Activated CD4-positive, alpha-beta memory T cell treated with anti-CD3 and anti-CD28 coated beads, Interleukin-2, amount 10 ng/mL, durations not matched to agents 7 days and 5 days (primary cell): ENCODE measurements at regions not wholly inside any gene's neighbourhood (a gene's known extent, or its start where the extent isn't known, plus 50 kb on each side); places are given as distances from the start of the nearest gene placed in this dataset.
"Not testable (repeated sequence)": the region's sequence is repeated elsewhere in the genome, so short reads cannot be mapped to it uniquely, and the experiment has no call there.

Experiments
- CTCF ChIA-PET: fragments of 350-600 bp; sonication (Branson Sonifier 250); formaldehyde crosslinking; loops from one replicate; lab custom pipeline; 2021; ENCODE audit warnings: antibody characterized with exemption, inconsistent platforms; lab: Charles Lee
- POLR2A ChIA-PET: fragments of 350-600 bp; sonication (Branson Sonifier 250); formaldehyde crosslinking; loops from one replicate; lab custom pipeline; 2021; ENCODE audit warnings: antibody characterized with exemption; lab: Charles Lee
- DNase-seq: peaks from one replicate; pipeline ENCODE4 v3.0.0-alpha.2; 2020
- H3K27ac Mint-ChIP-seq: one replicate; pipeline ENCODE4 v1.8.0; 2021; ENCODE audit warnings: mild to moderate bottlenecking, mixed read lengths
- H3K27me3 Mint-ChIP-seq: one replicate; pipeline ENCODE4 v1.8.0; 2021; ENCODE audit warnings: mixed read lengths
- H3K36me3 Mint-ChIP-seq: one replicate; pipeline ENCODE4 v1.8.0; 2021; ENCODE audit warnings: low read depth, mixed read lengths
- H3K4me1 Mint-ChIP-seq: one replicate; pipeline ENCODE4 v1.8.0; 2021; ENCODE audit warnings: mixed read lengths
- H3K4me3 Mint-ChIP-seq: one replicate; pipeline ENCODE4 v1.8.0; 2021; ENCODE audit warnings: mild to moderate bottlenecking, mixed read lengths
- H3K9me3 Mint-ChIP-seq: one replicate; pipeline ENCODE4 v1.8.0; 2021; ENCODE audit warnings: mixed read lengths

DNA sequence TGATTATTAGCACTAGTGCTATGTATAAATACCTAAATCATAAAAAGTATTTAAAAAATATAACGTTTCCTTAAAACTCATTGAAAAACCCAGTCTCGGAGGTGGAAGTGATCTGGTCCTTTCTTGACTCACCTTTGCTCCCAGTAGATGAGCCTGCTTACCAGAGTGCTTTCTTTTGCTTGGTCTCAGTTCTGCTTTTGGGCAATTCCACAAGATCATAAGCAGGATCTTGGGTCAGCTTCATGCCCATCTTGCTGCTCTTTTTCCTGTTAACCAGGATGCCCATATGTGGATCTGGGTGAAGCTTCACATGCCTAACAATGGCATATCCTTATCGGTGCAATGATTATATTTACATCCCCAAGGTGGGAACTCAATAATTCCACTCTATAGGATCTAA is 332.1 kb upstream of the FAM98A start:
- ChIA-PET CTCF (no interaction called here), POLR2A (no interaction called here)
- Mint-ChIP-seq H3K4me1 (peaks cover 2% of the 10 kb centered on the region), H3K9me3 (peaks cover 3% of the 10 kb centered on the region), H3K4me3 (no peak overlapping the region), H3K36me3 (no peaks in the 10 kb centered on the region), H3K27ac (no peak overlapping the region), H3K27me3 (no peaks in the 10 kb centered on the region)
- no peak for DNase-seq

DNA sequence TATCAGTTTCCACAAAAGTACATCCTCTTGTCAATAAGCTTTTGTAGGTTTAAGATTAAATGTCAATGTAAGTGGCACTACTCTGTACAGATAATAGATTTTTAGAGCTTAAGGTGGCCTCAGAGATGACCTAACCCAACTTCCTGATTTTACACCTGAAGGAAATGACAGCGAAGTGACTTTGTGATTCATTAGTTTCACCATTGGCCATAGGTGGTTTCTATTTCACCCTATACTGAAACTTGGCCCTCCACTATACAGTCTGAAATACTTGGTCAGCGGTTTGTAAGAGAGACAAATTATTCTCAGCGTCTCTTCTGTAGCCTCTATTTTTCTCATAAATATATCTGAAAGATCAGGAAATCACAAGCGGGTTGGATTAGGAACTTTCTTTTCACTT is 330.4 kb upstream of the FAM98A start:
- POLR2A ChIA-PET = no interaction called here
- H3K4me3 Mint-ChIP-seq = no peak overlapping the region
- DNase-seq = no peak
- H3K9me3 Mint-ChIP-seq = peaks cover 3% of the 10 kb centered on the region
- H3K4me1 Mint-ChIP-seq = peaks cover 2% of the 10 kb centered on the region
- CTCF ChIA-PET = interaction anchor here (0.6 kb wide), 1 partner anchor 72 kb away, joined by 3 read pairs; no protein-coding TSS in a partner anchor
- H3K27ac Mint-ChIP-seq = no peak overlapping the region
- H3K27me3 Mint-ChIP-seq = no peaks in the 10 kb centered on the region
- no peaks in the 10 kb centered on the region for H3K36me3 Mint-ChIP-seq

DNA sequence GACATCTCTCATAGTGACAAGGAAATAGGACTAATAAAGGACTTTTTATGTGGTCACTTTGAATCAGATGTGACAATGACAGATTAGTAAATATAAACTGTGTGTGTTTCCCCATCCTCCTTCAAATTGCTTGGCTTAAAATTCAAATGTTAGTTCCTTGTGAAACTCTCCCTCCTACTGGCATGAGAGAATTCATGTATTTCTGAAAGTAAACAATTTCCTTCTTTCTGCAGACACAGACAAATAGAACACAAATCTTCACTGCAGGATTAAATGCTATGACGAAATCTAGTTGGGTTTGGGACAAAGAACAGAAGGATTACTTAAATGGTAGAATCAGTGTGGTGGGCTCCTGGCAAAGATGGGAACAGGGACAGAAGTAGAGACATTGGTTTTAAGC is 328.7 kb upstream of the FAM98A start:
- CTCF ChIA-PET = no interaction called here
- H3K4me3 Mint-ChIP-seq = no peak overlapping the region
- H3K27me3 Mint-ChIP-seq = no peaks in the 10 kb centered on the region
- no peak for DNase-seq
- POLR2A ChIA-PET = no interaction called here
- no peaks in the 10 kb centered on the region for H3K36me3 Mint-ChIP-seq
- H3K27ac Mint-ChIP-seq = no peak overlapping the region
- H3K4me1 Mint-ChIP-seq = peaks cover 2% of the 10 kb centered on the region
- peaks cover 3% of the 10 kb centered on the region for H3K9me3 Mint-ChIP-seq

DNA sequence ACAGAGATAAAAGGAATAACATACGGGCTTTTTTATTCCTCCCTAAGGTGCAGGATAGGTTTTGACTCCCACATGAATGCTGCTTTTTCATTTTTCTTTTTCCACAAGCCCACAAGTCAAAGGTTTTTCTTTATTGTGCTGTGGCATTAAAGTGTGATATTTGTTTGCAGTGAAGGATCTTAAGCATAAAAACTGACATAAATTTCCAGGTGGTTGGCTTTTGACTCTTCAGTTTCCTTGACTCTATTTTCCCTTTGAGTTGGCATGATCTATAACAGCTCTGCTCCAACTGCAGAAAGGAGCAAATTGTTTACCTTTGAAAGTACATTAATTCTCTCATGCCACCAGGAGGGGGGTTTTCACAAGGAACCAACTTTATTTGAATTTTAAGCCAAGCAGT is 326.2 kb upstream of the FAM98A start:
- H3K9me3 Mint-ChIP-seq = peaks cover 3% of the 10 kb centered on the region
- no peak overlapping the region for H3K4me3 Mint-ChIP-seq
- DNase-seq = no peak
- H3K27me3 Mint-ChIP-seq = no peaks in the 10 kb centered on the region
- H3K4me1 Mint-ChIP-seq = peaks cover 2% of the 10 kb centered on the region
- no peak overlapping the region for H3K27ac Mint-ChIP-seq
- ChIA-PET POLR2A (no interaction called here), CTCF (interaction anchor here (1.2 kb wide), 1 partner anchor 20 kb away, joined by 3 read pairs; no protein-coding TSS in a partner anchor)
- no peaks in the 10 kb centered on the region for H3K36me3 Mint-ChIP-seq

DNA sequence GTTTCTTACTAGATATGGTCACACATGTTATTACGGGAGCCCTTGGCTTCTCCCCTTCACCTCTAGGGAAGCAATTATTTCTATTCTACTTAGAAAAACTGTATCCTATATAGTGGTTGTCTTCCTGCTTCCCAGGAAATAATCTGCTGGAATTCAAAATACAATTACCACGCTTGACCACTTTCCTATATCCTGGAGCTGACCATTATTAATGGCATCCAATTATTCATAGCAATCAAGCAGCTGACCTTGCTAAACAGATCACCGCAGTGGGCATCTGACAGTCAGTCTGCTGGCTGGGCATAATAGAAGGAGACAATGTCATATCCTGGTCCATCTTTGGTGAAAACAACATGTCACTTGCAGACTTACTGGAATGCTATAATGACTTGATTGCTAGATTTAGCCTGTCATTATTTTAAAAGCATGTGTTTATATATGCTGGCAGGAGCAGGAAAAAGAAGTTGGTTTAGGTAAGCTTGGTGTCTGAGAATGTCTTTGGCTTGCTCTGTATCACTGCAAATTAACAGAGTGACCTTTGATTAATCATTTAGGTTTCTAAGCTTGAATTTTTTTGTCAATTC is 325.6 kb upstream of the FAM98A start:
- CTCF ChIA-PET = interaction anchor here (1.2 kb wide), 1 partner anchor 19 kb away, joined by 3 read pairs; no protein-coding TSS in a partner anchor
- no peak overlapping the region for H3K4me3 Mint-ChIP-seq
- H3K4me1 Mint-ChIP-seq = peaks cover 2% of the 10 kb centered on the region
- no peaks in the 10 kb centered on the region for H3K27me3 Mint-ChIP-seq
- H3K36me3 Mint-ChIP-seq = no peaks in the 10 kb centered on the region
- H3K27ac Mint-ChIP-seq = no peak overlapping the region
- POLR2A ChIA-PET = no interaction called here
- DNase-seq = no peak
- peaks cover 3% of the 10 kb centered on the region for H3K9me3 Mint-ChIP-seq

DNA sequence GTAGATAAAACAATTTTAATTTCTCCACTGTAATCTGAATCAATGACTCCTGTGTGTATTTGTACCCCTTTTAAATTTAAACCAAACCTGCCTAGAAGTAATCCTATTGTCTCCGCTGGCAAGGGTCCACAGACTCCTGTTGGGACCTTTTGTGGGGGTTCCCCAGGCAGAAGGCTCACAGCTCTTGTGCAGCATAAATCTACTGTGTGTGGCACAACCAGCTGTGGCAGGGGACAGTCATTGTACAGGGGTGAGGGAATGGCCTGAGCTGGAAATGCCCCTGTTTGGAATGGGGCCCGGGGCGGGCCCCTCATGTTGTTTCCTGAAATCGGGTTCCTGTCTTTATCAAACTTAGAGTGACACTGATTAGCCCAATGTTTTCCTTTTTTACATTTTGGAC is 318.2 kb upstream of the FAM98A start:
- Mint-ChIP-seq H3K4me3 (no peak overlapping the region), H3K4me1 (no peaks in the 10 kb centered on the region), H3K27ac (no peak overlapping the region), H3K36me3 (no peaks in the 10 kb centered on the region), H3K27me3 (no peaks in the 10 kb centered on the region), H3K9me3 (peaks cover 7% of the 10 kb centered on the region)
- ChIA-PET CTCF (no interaction called here), POLR2A (no interaction called here)
- no peak for DNase-seq

DNA sequence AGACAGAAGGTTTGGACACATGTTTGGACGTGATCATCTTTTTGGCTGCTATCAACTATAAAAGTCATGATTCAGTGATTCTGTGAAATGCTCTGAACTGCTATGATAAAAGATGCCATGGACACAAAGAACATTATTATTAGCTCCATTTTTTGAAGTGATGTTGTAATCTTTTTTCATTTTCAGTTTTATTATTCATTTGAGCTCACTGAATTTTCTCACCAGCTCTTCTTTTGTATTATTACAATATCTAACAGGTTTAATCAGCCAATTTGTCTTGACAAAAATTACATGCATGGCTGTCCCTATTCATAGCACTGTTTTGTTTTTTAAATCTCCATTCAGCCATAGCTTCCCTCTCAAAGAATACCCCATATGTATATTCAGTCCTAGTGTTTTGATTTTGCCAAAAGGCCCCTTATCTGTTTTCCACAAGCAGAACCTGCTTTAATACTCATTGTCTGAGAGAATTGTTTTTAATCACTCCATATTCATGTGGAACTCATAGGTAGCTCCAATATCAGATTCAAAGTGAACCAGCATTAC is 314.0 kb upstream of the FAM98A start:
- ChIA-PET CTCF (no interaction called here), POLR2A (no interaction called here)
- Mint-ChIP-seq H3K4me1 (no peaks in the 10 kb centered on the region), H3K36me3 (no peaks in the 10 kb centered on the region), H3K9me3 (peaks cover 7% of the 10 kb centered on the region), H3K27me3 (no peaks in the 10 kb centered on the region), H3K4me3 (no peak overlapping the region), H3K27ac (no peak overlapping the region)
- DNase-seq = no peak

DNA sequence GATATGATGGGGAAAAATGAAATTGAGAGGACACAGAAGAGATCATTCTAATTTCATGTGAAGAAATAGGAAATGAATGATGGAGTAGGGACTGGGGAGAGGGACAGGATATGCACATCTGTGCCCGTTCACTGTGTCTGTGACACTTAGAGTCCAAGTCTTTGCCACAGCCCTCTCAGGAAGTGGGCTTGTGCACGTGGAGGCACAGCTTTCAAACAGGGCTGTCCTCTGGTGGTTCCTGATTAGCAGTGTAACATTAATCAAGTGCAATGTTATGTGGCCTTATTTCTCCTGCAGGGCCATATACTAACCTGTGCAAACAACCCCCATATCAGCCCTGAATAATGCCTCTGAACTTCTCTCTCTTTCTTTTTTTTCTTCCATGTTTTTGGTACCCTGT is 312.2 kb upstream of the FAM98A start:
- Mint-ChIP-seq H3K27ac (no peak overlapping the region), H3K27me3 (no peaks in the 10 kb centered on the region), H3K36me3 (no peaks in the 10 kb centered on the region), H3K4me1 (no peaks in the 10 kb centered on the region), H3K9me3 (peaks cover 7% of the 10 kb centered on the region), H3K4me3 (no peak overlapping the region)
- CTCF ChIA-PET = no interaction called here
- POLR2A ChIA-PET = no interaction called here
- no peak for DNase-seq

DNA sequence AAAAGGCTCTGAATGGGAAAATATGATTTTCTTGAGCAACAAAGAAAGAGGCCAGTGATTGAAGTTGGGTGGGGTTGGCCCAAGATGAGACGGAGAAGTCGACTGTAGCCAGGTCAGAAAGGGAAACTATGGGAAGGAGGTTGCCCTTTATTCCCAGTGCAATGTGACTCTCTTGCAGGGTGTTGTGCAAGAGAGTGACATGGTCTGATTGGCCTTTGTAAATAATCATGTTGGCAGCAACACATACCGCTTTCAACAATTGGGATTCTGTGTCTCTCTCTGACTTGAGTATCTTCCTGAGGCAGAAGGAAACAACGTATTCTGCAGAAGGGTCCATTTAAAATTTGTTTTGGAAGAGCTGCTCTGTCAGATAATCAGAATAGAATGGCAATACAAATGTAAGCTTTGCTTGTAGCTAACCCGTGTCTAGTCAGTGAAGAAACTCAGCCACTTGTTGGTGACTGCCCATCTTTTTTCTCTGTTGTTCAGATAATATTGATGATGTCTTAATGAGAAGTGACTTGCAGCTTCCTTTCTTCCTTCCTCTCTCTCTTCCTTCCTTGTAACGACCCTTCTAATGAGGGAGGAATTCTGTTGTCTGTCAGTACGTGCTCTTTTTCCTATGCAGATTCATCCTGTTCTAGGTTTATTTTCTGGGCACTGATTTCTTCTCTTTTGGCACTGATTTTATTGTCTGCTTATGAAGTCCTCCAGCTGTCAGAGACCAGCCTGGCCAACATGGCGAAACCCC is 311.0 kb upstream of the FAM98A start:
- Mint-ChIP-seq H3K4me1 (no peaks in the 10 kb centered on the region), H3K27me3 (no peaks in the 10 kb centered on the region), H3K27ac (no peak overlapping the region), H3K4me3 (no peak overlapping the region), H3K9me3 (peaks cover 7% of the 10 kb centered on the region), H3K36me3 (no peaks in the 10 kb centered on the region)
- ChIA-PET POLR2A (no interaction called here), CTCF (no interaction called here)
- no peak for DNase-seq

DNA sequence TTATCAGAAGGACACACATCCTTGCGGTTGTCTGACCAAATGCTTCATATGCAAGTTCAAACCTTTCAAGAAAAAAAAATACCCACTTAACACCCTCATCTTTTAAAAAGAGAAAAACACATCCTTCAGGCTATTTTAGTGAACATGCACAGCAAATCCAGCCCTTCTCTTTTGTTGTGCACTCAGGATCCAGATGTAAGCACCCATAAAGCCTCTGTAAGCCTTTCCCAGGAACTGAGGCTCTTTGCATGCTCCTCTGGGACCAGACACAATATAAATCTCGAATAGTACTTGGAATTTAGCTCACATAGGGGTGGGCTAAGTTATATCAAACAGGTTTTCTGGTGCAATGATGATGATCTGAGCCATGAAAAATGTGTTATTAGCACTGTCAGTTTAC is 308.8 kb upstream of the FAM98A start:
- ChIA-PET CTCF (no interaction called here), POLR2A (no interaction called here)
- no peak for DNase-seq
- Mint-ChIP-seq H3K4me3 (no peak overlapping the region), H3K36me3 (no peaks in the 10 kb centered on the region), H3K27me3 (no peaks in the 10 kb centered on the region), H3K27ac (no peak overlapping the region), H3K9me3 (peaks cover 9% of the 10 kb centered on the region), H3K4me1 (no peaks in the 10 kb centered on the region)

DNA sequence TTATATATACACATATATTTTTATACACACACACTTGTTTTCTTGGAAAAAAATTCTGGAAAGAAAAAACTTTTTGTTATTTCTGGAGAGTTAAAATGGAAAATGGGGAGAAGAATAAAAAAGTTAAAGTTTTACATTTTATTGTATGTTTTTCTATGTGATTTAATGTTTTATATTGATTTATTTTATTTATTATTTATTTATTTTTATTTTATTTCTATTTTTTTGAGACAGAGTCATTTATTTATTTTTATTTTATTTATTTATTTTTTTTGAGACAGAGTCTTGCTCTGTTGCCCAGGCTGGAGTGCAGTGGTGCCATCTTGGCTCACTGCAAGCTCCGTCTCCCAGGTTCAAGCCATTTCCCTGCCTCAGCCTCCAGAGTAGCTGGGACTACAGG is 307.0 kb upstream of the FAM98A start:
- H3K4me3 Mint-ChIP-seq, H3K4me1 Mint-ChIP-seq, POLR2A ChIA-PET, DNase-seq, H3K36me3 Mint-ChIP-seq, H3K27me3 Mint-ChIP-seq, H3K27ac Mint-ChIP-seq: not testable (repeated sequence)
- H3K9me3 Mint-ChIP-seq = peaks cover 12% of the 10 kb centered on the region
- CTCF ChIA-PET = interaction anchor here (1.0 kb wide), 1 partner anchor 19 kb away, joined by 3 read pairs; no protein-coding TSS in a partner anchor

DNA sequence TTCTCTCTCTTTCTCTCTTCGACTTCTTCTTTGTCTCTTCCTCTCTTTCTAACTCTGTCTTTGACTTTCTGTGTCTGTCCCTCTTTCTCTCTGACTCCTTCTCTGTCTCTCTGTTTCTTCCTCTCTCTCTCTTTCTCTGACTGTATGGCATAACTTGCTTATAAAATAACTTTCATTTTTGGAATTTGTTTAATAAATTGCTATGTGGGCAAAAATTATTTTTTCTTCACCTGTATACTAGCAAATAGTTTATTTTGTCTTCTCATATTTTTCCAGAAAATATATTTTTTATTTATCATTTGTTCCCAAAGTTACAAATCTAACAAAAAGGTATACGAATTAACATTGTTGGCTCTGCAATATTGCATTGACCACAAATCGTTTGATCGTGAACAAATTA is 305.7 kb upstream of the FAM98A start:
- Mint-ChIP-seq H3K36me3 (no peaks in the 10 kb centered on the region), H3K27me3 (no peaks in the 10 kb centered on the region), H3K4me1 (no peaks in the 10 kb centered on the region), H3K4me3 (no peak overlapping the region), H3K9me3 (peaks cover 12% of the 10 kb centered on the region), H3K27ac (no peak overlapping the region)
- ChIA-PET POLR2A (no interaction called here), CTCF (no interaction called here)
- DNase-seq = no peak

DNA sequence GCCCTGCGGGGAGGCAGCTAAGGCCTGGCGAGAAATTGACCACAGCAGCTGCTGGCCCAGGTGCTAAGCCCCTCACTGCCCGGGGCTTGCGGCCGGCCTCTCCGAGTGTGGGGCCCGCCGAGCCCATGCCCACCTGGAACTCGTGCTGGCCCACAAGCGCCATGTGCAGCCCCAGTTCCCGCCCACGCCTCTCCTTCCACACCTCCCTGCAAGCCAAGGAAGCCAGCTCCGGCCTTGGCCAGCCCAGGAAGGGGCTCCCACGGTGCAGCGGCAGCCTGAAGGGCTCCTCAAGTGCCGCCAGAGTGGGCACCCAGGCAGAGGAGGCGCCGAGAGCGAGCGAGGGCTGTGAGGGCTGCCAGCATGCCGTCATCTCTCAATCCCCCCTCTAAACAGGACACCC is 304.6 kb upstream of the FAM98A start:
- Mint-ChIP-seq H3K4me1 (no peaks in the 10 kb centered on the region), H3K36me3 (no peaks in the 10 kb centered on the region), H3K27me3 (no peaks in the 10 kb centered on the region), H3K9me3 (peaks cover 12% of the 10 kb centered on the region), H3K4me3 (no peak overlapping the region), H3K27ac (no peak overlapping the region)
- no peak for DNase-seq
- ChIA-PET CTCF (no interaction called here), POLR2A (no interaction called here)

DNA sequence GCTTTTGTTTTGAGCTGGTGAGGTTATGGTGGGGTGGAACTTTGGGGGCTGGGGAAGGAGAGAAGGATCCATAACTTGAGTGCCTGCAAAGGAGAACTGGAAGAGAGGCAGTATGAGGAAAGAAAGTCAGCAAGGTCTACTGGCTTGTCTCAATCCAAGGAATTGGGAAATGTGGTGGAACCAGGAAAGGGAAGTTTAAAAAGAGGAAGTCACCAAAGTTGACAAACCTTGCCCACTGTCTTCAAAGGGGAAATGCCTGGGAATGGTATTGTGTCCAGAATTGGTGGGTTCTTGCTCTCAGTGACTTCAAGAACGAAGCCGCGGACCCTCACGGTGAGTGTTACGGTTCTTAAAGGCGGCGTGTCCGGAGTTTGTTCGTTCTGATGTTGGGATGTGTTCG is 304.1 kb upstream of the FAM98A start:
- CTCF ChIA-PET = no interaction called here
- Mint-ChIP-seq H3K4me1 (no peaks in the 10 kb centered on the region), H3K27ac (no peak overlapping the region), H3K9me3 (peaks cover 12% of the 10 kb centered on the region), H3K36me3 (no peaks in the 10 kb centered on the region), H3K27me3 (no peaks in the 10 kb centered on the region), H3K4me3 (no peak overlapping the region)
- POLR2A ChIA-PET = no interaction called here
- DNase-seq = no peak
